ENCODE measurements at regions not wholly inside any gene's neighbourhood (a gene's known extent, or its start where the extent isn't known, plus 50 kb on each side); places are given as distances from the start of the nearest gene placed in this dataset.

GRCh38 chr10:108348215-108348614, 1183.7 kb upstream of the SORCS1 start:
- H3K27ac ChIP-seq: no peak overlapping the region
- POLR2A ChIA-PET: no interaction called here
- no peak overlapping the region for H3K4me2 ChIP-seq
- 2% methylated on average over 2 of the region's 2 CpGs for WGBS (ENCODE audit: missing lambda C conversion rate)
- CTCF ChIA-PET: no interaction called here
- no peaks in the 10 kb centered on the region for H3K4me1 ChIP-seq
- DNase-seq (ENCODE audit: low read depth in 1 of 2, low spot score in 1 of 2) (no peak), ATAC-seq (no peak), FAIRE-seq (no peak)
- no peaks in the 10 kb centered on the region for H3K9me3 ChIP-seq
- H3K4me3 ChIP-seq: no peak overlapping the region
- TF ChIP-seq SMC3 (IDR thresholded peaks at IDR 0.05) (no peak), TFCP2L1 (CRISPR knock-in tag; IDR thresholded peaks at IDR 0.05) (no peak), GATA3 (IDR thresholded peaks at IDR 0.05; ENCODE audit: borderline replicate concordance) (no peak), HES2 (IDR thresholded peaks at IDR 0.05) (no peak), FOXS1 (CRISPR knock-in tag; IDR thresholded peaks at IDR 0.05) (no peak), NPAS2 (CRISPR knock-in tag; IDR thresholded peaks at IDR 0.05; ENCODE audit: borderline replicate concordance) (no peak), JUNB (IDR thresholded peaks at IDR 0.05) (no peak), TP53 (CRISPR knock-in tag; IDR thresholded peaks at IDR 0.05) (no peak), RARB (CRISPR knock-in tag; IDR thresholded peaks at IDR 0.05) (no peak), RAD21 (conservative IDR thresholded peaks at IDR 0.05 in 1 of 2, IDR thresholded peaks at IDR 0.05 in 1 of 2) (no peak), RNF2 (IDR thresholded peaks at IDR 0.05; ENCODE audit: borderline replicate concordance, low read depth) (no peak)
- TF ChIP-seq, protein P1, sequence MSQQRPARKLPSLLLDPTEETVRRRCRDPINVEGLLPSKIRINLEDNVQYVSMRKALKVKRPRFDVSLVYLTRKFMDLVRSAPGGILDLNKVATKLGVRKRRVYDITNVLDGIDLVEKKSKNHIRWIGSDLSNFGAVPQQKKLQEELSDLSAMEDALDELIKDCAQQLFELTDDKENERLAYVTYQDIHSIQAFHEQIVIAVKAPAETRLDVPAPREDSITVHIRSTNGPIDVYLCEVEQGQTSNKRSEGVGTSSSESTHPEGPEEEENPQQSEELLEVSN (IDR thresholded peaks at IDR 0.05; ENCODE audit: borderline replicate concordance, low read depth): no peak
- TF ChIP-seq, protein P2, sequence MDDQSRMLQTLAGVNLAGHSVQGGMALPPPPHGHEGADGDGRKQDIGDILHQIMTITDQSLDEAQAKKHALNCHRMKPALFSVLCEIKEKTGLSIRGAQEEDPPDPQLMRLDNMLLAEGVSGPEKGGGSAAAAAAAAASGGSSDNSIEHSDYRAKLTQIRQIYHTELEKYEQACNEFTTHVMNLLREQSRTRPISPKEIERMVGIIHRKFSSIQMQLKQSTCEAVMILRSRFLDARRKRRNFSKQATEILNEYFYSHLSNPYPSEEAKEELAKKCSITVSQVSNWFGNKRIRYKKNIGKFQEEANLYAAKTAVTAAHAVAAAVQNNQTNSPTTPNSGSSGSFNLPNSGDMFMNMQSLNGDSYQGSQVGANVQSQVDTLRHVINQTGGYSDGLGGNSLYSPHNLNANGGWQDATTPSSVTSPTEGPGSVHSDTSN (IDR thresholded peaks at IDR 0.05): no peak

DNA sequence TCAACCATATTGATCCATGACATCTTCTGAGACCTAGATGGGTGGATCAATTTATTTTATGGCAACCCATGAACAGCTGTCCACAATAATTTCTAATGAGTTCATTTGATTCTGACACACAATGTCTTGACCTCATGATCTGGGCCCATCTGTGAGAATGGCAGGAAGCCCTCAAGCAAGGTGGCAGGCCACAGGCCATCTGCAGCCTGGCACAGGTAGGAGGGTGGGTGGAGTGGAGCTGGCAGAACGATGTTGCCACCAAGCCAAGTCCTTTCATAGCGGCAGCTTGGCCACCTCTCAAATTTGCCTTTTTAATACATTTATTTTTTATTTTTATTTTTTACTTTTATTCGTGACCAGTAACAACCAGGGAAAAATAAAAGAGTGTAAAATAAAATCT, 1181.6 kb upstream of the SORCS1 start:
- Histone ChIP-seq H3K27ac (no peak overlapping the region), H3K4me3 (no peak overlapping the region), H3K4me2 (no peak overlapping the region), H3K4me1 (no peaks in the 10 kb centered on the region), H3K9me3 (no peaks in the 10 kb centered on the region)
- TF ChIP-seq HDAC2 (IDR thresholded peaks at IDR 0.05) (no peak), CTCF (IDR thresholded peaks at IDR 0.05) (no peak), MYC (IDR thresholded peaks at IDR 0.05; ENCODE audit: borderline replicate concordance, low read length) (no peak), GATA3 (IDR thresholded peaks at IDR 0.05; ENCODE audit: borderline replicate concordance) (no peak), ZNF302 (CRISPR knock-in tag; IDR thresholded peaks at IDR 0.05) (no peak), CBX2 (IDR thresholded peaks at IDR 0.05; ENCODE audit: borderline replicate concordance, low read depth) (no peak), NR3C1 (IDR thresholded peaks at IDR 0.05) (no peak), NFE2L2 (conservative IDR thresholded peaks at IDR 0.05; ENCODE audit: low read length) (no peak)
- TF ChIP-seq, protein P1 (IDR thresholded peaks at IDR 0.05; ENCODE audit: borderline replicate concordance, low read depth): no peak
- DNase-seq (ENCODE audit: low read depth in 1 of 2, low spot score in 1 of 2) (no peak), ATAC-seq (no peak), FAIRE-seq (no peak)
- POLR2A ChIA-PET: no interaction called here
- CTCF ChIA-PET: interaction anchor here (0.5 kb wide), 1 partner anchor 25 kb away, joined by 3 read pairs; no protein-coding TSS in a partner anchor
- WGBS (ENCODE audit: missing lambda C conversion rate): 16% methylated on average over 3 of the region's 3 CpGs

- ATAC-seq (no peak), DNase-seq (ENCODE audit: low read depth in 1 of 2, low spot score in 1 of 2) (no peak), FAIRE-seq (no peak)
- Histone ChIP-seq H3K4me3 (no peak overlapping the region), H3K9me3 (0 out of 3 replicates have a peak, but pooled peaks cover 3% of the 10 kb centered on the region), H3K4me2 (no peak overlapping the region), H3K4me1 (no peaks in the 10 kb centered on the region), H3K27ac (no peak overlapping the region)
- ChIA-PET CTCF (no interaction called here), POLR2A (no interaction called here)
- TF ChIP-seq RNF2 (IDR thresholded peaks at IDR 0.05; ENCODE audit: borderline replicate concordance, low read depth): no peak
- TF ChIP-seq ZC3H11A (IDR thresholded peaks at IDR 0.05): no peak
- TF ChIP-seq, protein P2 (IDR thresholded peaks at IDR 0.05): no peak
- TF ChIP-seq POLR2AphosphoS2 (conservative IDR thresholded peaks at IDR 0.05; ENCODE audit: low read length): no peak
- no peak for TF ChIP-seq ZNF302 (CRISPR knock-in tag; IDR thresholded peaks at IDR 0.05)
- no peak for TF ChIP-seq BCL3 (IDR thresholded peaks at IDR 0.05)
- no peak for TF ChIP-seq BHLHE40 (IDR thresholded peaks at IDR 0.05; ENCODE audit: low read depth, low read length)
- no peak for TF ChIP-seq RAD21 (conservative IDR thresholded peaks at IDR 0.05 in 1 of 2, IDR thresholded peaks at IDR 0.05 in 1 of 2)
- TF ChIP-seq RCOR1 (IDR thresholded peaks at IDR 0.05; ENCODE audit: low read depth, low read length): no peak
- TF ChIP-seq SMC3 (IDR thresholded peaks at IDR 0.05): no peak
- TF ChIP-seq JUNB (IDR thresholded peaks at IDR 0.05): no peak
- no peak for TF ChIP-seq EHF (CRISPR knock-in tag; IDR thresholded peaks at IDR 0.05)
- no peak for TF ChIP-seq HOXB5 (CRISPR knock-in tag; IDR thresholded peaks at IDR 0.05)
- TF ChIP-seq TFCP2L1 (CRISPR knock-in tag; IDR thresholded peaks at IDR 0.05): no peak
- TF ChIP-seq POLR2A (IDR thresholded peaks at IDR 0.05; ENCODE audit: low read length): no peak
- TF ChIP-seq KDM1A (IDR thresholded peaks at IDR 0.05; ENCODE audit: low read depth): no peak
- no peak for TF ChIP-seq RARB (CRISPR knock-in tag; IDR thresholded peaks at IDR 0.05)
- TF ChIP-seq HDAC2 (IDR thresholded peaks at IDR 0.05): no peak
Measured at GRCh38 chr10:108338146-108338545, 1173.6 kb upstream of the SORCS1 start.
